ENCODE measurements at regions not wholly inside any gene's neighbourhood (a gene's known extent, or its start where the extent isn't known, plus 50 kb on each side); places are given as distances from the start of the nearest gene placed in this dataset.

- Histone ChIP-seq H2AFZ (ENCODE audit: insufficient read depth, low read length, poor library complexity) (no peak overlapping the region), H2AK5ac (ENCODE audit: low read length) (no peak overlapping the region), H4K8ac (ENCODE audit: low read depth, low read length) (no peak overlapping the region), H3K27ac (ENCODE audit: low read depth, low read length) (no peak overlapping the region), H3K14ac (ENCODE audit: low read length) (no peak overlapping the region), H3K23ac (ENCODE audit: low read length) (no peak overlapping the region), H2BK120ac (ENCODE audit: insufficient read depth, low read length, poor library complexity) (no peak overlapping the region), H3K18ac (ENCODE audit: low read length) (no peak overlapping the region), H3K4ac (ENCODE audit: low read depth, low read length) (no peak overlapping the region), H2BK5ac (ENCODE audit: low read depth, low read length, poor library complexity) (no peak overlapping the region), H3K79me1 (ENCODE audit: low read length) (no peaks in the 10 kb centered on the region), H3K27me3 (ENCODE audit: insufficient read depth, low read length) (no peaks in the 10 kb centered on the region), H4K91ac (ENCODE audit: low read depth, low read length) (no peak overlapping the region), H3K4me3 (ENCODE audit: low read depth, low read length) (no peak overlapping the region), H3K4me2 (ENCODE audit: low read length) (no peak overlapping the region), H3K79me2 (ENCODE audit: control insufficient read depth, insufficient read depth, low read length, poor library complexity) (no peaks in the 10 kb centered on the region), H4K12ac (ENCODE audit: low read depth, low read length) (no peak overlapping the region), H3K9ac (ENCODE audit: low read length) (no peak overlapping the region), H2BK12ac (ENCODE audit: low read length) (no peak overlapping the region), H3K4me1 (ENCODE audit: control insufficient read depth in 1 of 2, insufficient read depth in 2 of 2, low read length in 2 of 2) (no peaks in the 10 kb centered on the region), H3K9me3 (ENCODE audit: insufficient read depth, low read depth, low read length) (no peaks in the 10 kb centered on the region), H3K36me3 (ENCODE audit: control insufficient read depth in 1 of 2, insufficient read depth in 2 of 2, low read length in 2 of 2) (no peaks in the 10 kb centered on the region)
- no peak for DNase-seq
- WGBS (ENCODE audit: extremely low coverage, insufficient coverage, insufficient read length), result no CpG with 5 or more reads among the region's 3 CpGs
These were observed 68.5 kb downstream of the NIBAN1 start for GRCh38 chr1:184905601-184906322.

GRCh38 chr1:184903111-184903692 lies 71.1 kb downstream of the NIBAN1 start:
- no peak overlapping the region for H2BK12ac ChIP-seq (ENCODE audit: low read length)
- no peak overlapping the region for H3K23ac ChIP-seq (ENCODE audit: low read length)
- H4K91ac ChIP-seq (ENCODE audit: low read depth, low read length), result no peak overlapping the region
- H3K79me1 ChIP-seq (ENCODE audit: low read length), result no peaks in the 10 kb centered on the region
- H3K4ac ChIP-seq (ENCODE audit: low read depth, low read length), result no peak overlapping the region
- no peak overlapping the region for H3K4me2 ChIP-seq (ENCODE audit: low read length)
- H3K9ac ChIP-seq (ENCODE audit: low read length), result no peak overlapping the region
- H3K27me3 ChIP-seq (ENCODE audit: insufficient read depth, low read length), result no peaks in the 10 kb centered on the region
- no peak for DNase-seq
- H3K18ac ChIP-seq (ENCODE audit: low read length), result no peak overlapping the region
- H3K14ac ChIP-seq (ENCODE audit: low read length), result no peak overlapping the region
- H3K4me1 ChIP-seq (ENCODE audit: control insufficient read depth in 1 of 2, insufficient read depth in 2 of 2, low read length in 2 of 2), result no peaks in the 10 kb centered on the region
- H3K9me3 ChIP-seq (ENCODE audit: insufficient read depth, low read depth, low read length), result no peaks in the 10 kb centered on the region
- H2BK5ac ChIP-seq (ENCODE audit: low read depth, low read length, poor library complexity), result no peak overlapping the region
- WGBS (ENCODE audit: extremely low coverage, insufficient coverage, insufficient read length), result no CpG with 5 or more reads among the region's 2 CpGs
- H3K27ac ChIP-seq (ENCODE audit: low read depth, low read length), result no peak overlapping the region
- no peaks in the 10 kb centered on the region for H3K79me2 ChIP-seq (ENCODE audit: control insufficient read depth, insufficient read depth, low read length, poor library complexity)
- H4K8ac ChIP-seq (ENCODE audit: low read depth, low read length), result no peak overlapping the region
- no peaks in the 10 kb centered on the region for H3K36me3 ChIP-seq (ENCODE audit: control insufficient read depth in 1 of 2, insufficient read depth in 2 of 2, low read length in 2 of 2)
- H4K12ac ChIP-seq (ENCODE audit: low read depth, low read length), result no peak overlapping the region
- no peak overlapping the region for H2BK120ac ChIP-seq (ENCODE audit: insufficient read depth, low read length, poor library complexity)
- H2AK5ac ChIP-seq (ENCODE audit: low read length), result no peak overlapping the region
- H3K4me3 ChIP-seq (ENCODE audit: low read depth, low read length), result no peak overlapping the region
- no peak overlapping the region for H2AFZ ChIP-seq (ENCODE audit: insufficient read depth, low read length, poor library complexity)

DNA sequence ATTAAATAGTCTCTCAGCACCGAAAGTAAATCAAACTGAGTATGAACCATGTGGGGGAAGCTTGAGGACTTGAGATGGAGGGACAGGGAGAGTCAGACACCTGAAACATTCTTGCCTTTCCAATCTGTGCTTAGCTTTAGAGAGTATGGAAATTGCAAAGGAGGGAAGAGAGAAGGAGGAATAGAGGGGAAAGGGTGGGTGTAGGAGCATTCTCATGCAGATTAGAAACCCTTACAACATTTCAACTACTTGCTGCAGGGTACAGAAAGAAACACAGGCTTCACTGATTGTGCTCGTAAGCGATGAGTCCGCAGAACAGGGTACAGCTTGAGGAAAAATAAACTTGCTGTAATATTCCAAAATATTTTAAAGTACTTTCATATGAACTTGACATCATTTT lies 73.8 kb downstream of the NIBAN1 start:
- Histone ChIP-seq H3K18ac (ENCODE audit: low read length) (no peak overlapping the region), H4K8ac (ENCODE audit: low read depth, low read length) (no peak overlapping the region), H3K4ac (ENCODE audit: low read depth, low read length) (no peak overlapping the region), H4K91ac (ENCODE audit: low read depth, low read length) (no peak overlapping the region), H3K9ac (ENCODE audit: low read length) (no peak overlapping the region), H3K14ac (ENCODE audit: low read length) (no peak overlapping the region), H2AFZ (ENCODE audit: insufficient read depth, low read length, poor library complexity) (no peak overlapping the region), H3K27ac (ENCODE audit: low read depth, low read length) (no peak overlapping the region), H3K79me1 (ENCODE audit: low read length) (no peaks in the 10 kb centered on the region), H3K4me3 (ENCODE audit: low read depth, low read length) (no peak overlapping the region), H4K12ac (ENCODE audit: low read depth, low read length) (no peak overlapping the region), H3K23ac (ENCODE audit: low read length) (no peak overlapping the region), H3K36me3 (ENCODE audit: control insufficient read depth in 1 of 2, insufficient read depth in 2 of 2, low read length in 2 of 2) (no peaks in the 10 kb centered on the region), H2BK5ac (ENCODE audit: low read depth, low read length, poor library complexity) (no peak overlapping the region), H3K4me2 (ENCODE audit: low read length) (no peak overlapping the region), H2BK120ac (ENCODE audit: insufficient read depth, low read length, poor library complexity) (no peak overlapping the region), H3K27me3 (ENCODE audit: insufficient read depth, low read length) (no peaks in the 10 kb centered on the region), H3K79me2 (ENCODE audit: control insufficient read depth, insufficient read depth, low read length, poor library complexity) (no peaks in the 10 kb centered on the region), H3K4me1 (ENCODE audit: control insufficient read depth in 1 of 2, insufficient read depth in 2 of 2, low read length in 2 of 2) (no peaks in the 10 kb centered on the region), H2BK12ac (ENCODE audit: low read length) (no peak overlapping the region), H2AK5ac (ENCODE audit: low read length) (no peak overlapping the region), H3K9me3 (ENCODE audit: insufficient read depth, low read depth, low read length) (no peaks in the 10 kb centered on the region)
- WGBS (ENCODE audit: extremely low coverage, insufficient coverage, insufficient read length), result no CpG with 5 or more reads among the region's 4 CpGs
- DNase-seq, result no peak

DNA sequence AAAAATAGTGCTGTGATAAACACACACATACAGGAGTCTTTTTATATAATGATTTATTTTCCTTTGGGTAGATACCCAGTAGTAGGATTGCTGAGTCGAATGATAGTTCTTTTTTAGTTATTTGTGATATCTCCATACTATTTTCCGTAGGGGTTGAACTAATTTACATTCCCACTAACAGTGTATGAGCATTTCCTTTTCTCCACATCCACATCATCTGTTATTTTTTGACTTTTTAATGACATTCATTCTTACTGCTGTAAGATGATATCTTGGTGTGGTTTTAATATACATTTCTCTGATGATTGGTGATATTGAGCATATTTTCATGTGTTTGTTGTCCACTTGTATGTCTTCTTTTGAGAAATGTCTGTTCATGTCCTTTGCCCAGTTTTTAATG lies 78.3 kb downstream of the NIBAN1 start:
- no peaks in the 10 kb centered on the region for H3K9me3 ChIP-seq (ENCODE audit: insufficient read depth, low read depth, low read length)
- no peaks in the 10 kb centered on the region for H3K36me3 ChIP-seq (ENCODE audit: control insufficient read depth in 1 of 2, insufficient read depth in 2 of 2, low read length in 2 of 2)
- H3K27ac ChIP-seq (ENCODE audit: low read depth, low read length), result no peak overlapping the region
- no peaks in the 10 kb centered on the region for H3K27me3 ChIP-seq (ENCODE audit: insufficient read depth, low read length)
- no peak overlapping the region for H3K14ac ChIP-seq (ENCODE audit: low read length)
- H3K79me1 ChIP-seq (ENCODE audit: low read length), result no peaks in the 10 kb centered on the region
- no peak overlapping the region for H2AK5ac ChIP-seq (ENCODE audit: low read length)
- H2BK120ac ChIP-seq (ENCODE audit: insufficient read depth, low read length, poor library complexity), result no peak overlapping the region
- H3K4ac ChIP-seq (ENCODE audit: low read depth, low read length), result no peak overlapping the region
- H3K79me2 ChIP-seq (ENCODE audit: control insufficient read depth, insufficient read depth, low read length, poor library complexity), result no peaks in the 10 kb centered on the region
- H3K23ac ChIP-seq (ENCODE audit: low read length), result no peak overlapping the region
- no peak overlapping the region for H4K91ac ChIP-seq (ENCODE audit: low read depth, low read length)
- H3K4me1 ChIP-seq (ENCODE audit: control insufficient read depth in 1 of 2, insufficient read depth in 2 of 2, low read length in 2 of 2), result no peaks in the 10 kb centered on the region
- H2AFZ ChIP-seq (ENCODE audit: insufficient read depth, low read length, poor library complexity), result no peak overlapping the region
- H3K18ac ChIP-seq (ENCODE audit: low read length), result no peak overlapping the region
- H2BK12ac ChIP-seq (ENCODE audit: low read length), result no peak overlapping the region
- no peak overlapping the region for H4K8ac ChIP-seq (ENCODE audit: low read depth, low read length)
- H3K4me3 ChIP-seq (ENCODE audit: low read depth, low read length), result no peak overlapping the region
- no peak overlapping the region for H2BK5ac ChIP-seq (ENCODE audit: low read depth, low read length, poor library complexity)
- no peak overlapping the region for H3K9ac ChIP-seq (ENCODE audit: low read length)
- no CpG with 5 or more reads among the region's 2 CpGs for WGBS (ENCODE audit: extremely low coverage, insufficient coverage, insufficient read length)
- H3K4me2 ChIP-seq (ENCODE audit: low read length), result no peak overlapping the region
- no peak for DNase-seq
- no peak overlapping the region for H4K12ac ChIP-seq (ENCODE audit: low read depth, low read length)

Measured in trophoblast cell (in vitro differentiated cells and primary cell).